ENCODE measurements at regions not wholly inside any gene's neighbourhood (a gene's known extent, or its start where the extent isn't known, plus 50 kb on each side); places are given as distances from the start of the nearest gene placed in this dataset.

GRCh38 chr2:36223259-36223658 lies 132.3 kb upstream of the CRIM1 start:
- no peak for TF ChIP-seq POLR2A (IDR thresholded peaks at IDR 0.05; ENCODE audit: low read depth, low read length)
- no peak for TF ChIP-seq CREB1 (IDR thresholded peaks at IDR 0.05; ENCODE audit: low read depth)
- no peak for TF ChIP-seq NFIC (IDR thresholded peaks at IDR 0.05; ENCODE audit: low read depth, low read length)
- no peak for TF ChIP-seq TAF1 (IDR thresholded peaks at IDR 0.05; ENCODE audit: borderline replicate concordance, low read depth, low read length)
- TF ChIP-seq CTCF (IDR thresholded peaks at IDR 0.05 in 2 of 3, conservative IDR thresholded peaks at IDR 0.05 in 1 of 3; ENCODE audit: control insufficient read depth in 2 of 3, extremely low read depth in 1 of 3, insufficient read depth in 1 of 3, low read depth in 3 of 3, low read length in 3 of 3): no peak
- TF ChIP-seq PML (IDR thresholded peaks at IDR 0.05; ENCODE audit: low read length): no peak
- TF ChIP-seq CHD1 (IDR thresholded peaks at IDR 0.05; ENCODE audit: low read depth, low read length): no peak
- TF ChIP-seq KDM1A (IDR thresholded peaks at IDR 0.05; ENCODE audit: borderline replicate concordance): no peak

Data from GM12878 (cell line).